BLaER1 treated with 17β-estradiol and CSF1 and Interleukin-3, amounts not matched to agents 10 nM and 100 nM (cell line): ENCODE measurements at regions not wholly inside any gene's neighbourhood (a gene's known extent, or its start where the extent isn't known, plus 50 kb on each side); places are given as distances from the start of the nearest gene placed in this dataset.
A peak's percentile ranks its signal among the peaks of the same experiment; 100 is the strongest.

Experiments used
- H3K27ac ChIP-seq, 11 experiments: shearing (Covaris generic); formaldehyde crosslinking; 2 replicates each; pipeline ENCODE4 v1.8.1; 2022
- H3K27me3 ChIP-seq, 11 experiments: shearing (Covaris generic); formaldehyde crosslinking; 2 replicates each; pipeline ENCODE4 v1.8.1; 2022
- H3K36me3 ChIP-seq, 11 experiments: shearing (Covaris generic); formaldehyde crosslinking; 2 replicates each; pipeline ENCODE4 v1.8.1; 2022
- H3K4me1 ChIP-seq, 10 experiments: shearing (Covaris generic); formaldehyde crosslinking; 2 replicates each; pipeline ENCODE4 v1.8.1; 2022
- H3K4me2 ChIP-seq, 11 experiments: shearing (Covaris generic); formaldehyde crosslinking; 2 replicates each; pipeline ENCODE4 v1.8.1; 2022
- H3K4me3 ChIP-seq, 10 experiments: shearing (Covaris generic); formaldehyde crosslinking; 2 replicates each; pipeline ENCODE4 v1.8.1; 2022
- H3K9ac ChIP-seq, 11 experiments: shearing (Covaris generic); formaldehyde crosslinking; 2 replicates each; pipeline ENCODE4 v1.8.1; 2022
- H3K9me3 ChIP-seq, 11 experiments: shearing (Covaris generic); formaldehyde crosslinking; replicated peaks in 1 of 11; 2 replicates each; pipeline ENCODE4 v1.8.1; 2022
- H4K20me1 ChIP-seq, 11 experiments: shearing (Covaris generic); formaldehyde crosslinking; 2 replicates each; pipeline ENCODE4 v1.8.1; 2022
- Cebpa-rat ChIP-seq, 11 experiments: shearing (Covaris generic); IDR thresholded peaks; 2 replicates each; pipeline ENCODE4 v1.8.1; 2022

GRCh38 chr18:70684821-70685220 lies 396.0 kb downstream of the SOCS6 start:
- no peak for TF ChIP-seq Cebpa-rat (IDR thresholded peaks at IDR 0.05)
- Histone ChIP-seq H3K36me3 (no peaks in the 10 kb centered on the region), H3K9me3 (peaks cover 0 to 4% (median 0%) of the 10 kb centered on the region in 11 experiments; a peak in 1 of 22 replicates), H3K4me1 (no peaks in the 10 kb centered on the region), H4K20me1 (no peaks in the 10 kb centered on the region), H3K27me3 (no peaks in the 10 kb centered on the region), H3K4me2 (no peak overlapping the region), H3K9ac (no peak overlapping the region), H3K4me3 (no peak overlapping the region), H3K27ac (no peak overlapping the region)

GRCh38 chr18:70683263-70683662 lies 394.4 kb downstream of the SOCS6 start:
- Histone ChIP-seq H3K9ac (no peak overlapping the region), H3K36me3 (no peaks in the 10 kb centered on the region), H3K4me3 (no peak overlapping the region), H3K9me3 (peaks cover 0 to 4% (median 0%) of the 10 kb centered on the region in 11 experiments; a peak in 1 of 22 replicates), H4K20me1 (no peaks in the 10 kb centered on the region), H3K27ac (no peak overlapping the region), H3K4me1 (no peaks in the 10 kb centered on the region), H3K27me3 (no peaks in the 10 kb centered on the region), H3K4me2 (no peak overlapping the region)
- no peak for TF ChIP-seq Cebpa-rat (IDR thresholded peaks at IDR 0.05)

GRCh38 chr18:70674896-70675295 lies 386.1 kb downstream of the SOCS6 start:
- Histone ChIP-seq H3K4me3 (no peak overlapping the region), H3K9me3 (peaks cover 9 to 15% (median 11%) of the 10 kb centered on the region in 11 experiments), H3K27me3 (no peaks in the 10 kb centered on the region), H3K27ac (no peak overlapping the region), H3K4me1 (peaks cover 0 to 16% (median 12%) of the 10 kb centered on the region in 10 experiments; a peak in 13 of 20 replicates), H3K4me2 (no peak overlapping the region), H3K36me3 (0 out of 22 replicates have a peak, but pooled peaks cover 0 to 4% (median 0%) of the 10 kb centered on the region in 11 experiments), H4K20me1 (no peaks in the 10 kb centered on the region), H3K9ac (no peak overlapping the region)
- no peak for TF ChIP-seq Cebpa-rat (IDR thresholded peaks at IDR 0.05)

- Histone ChIP-seq H3K4me3 (no peak overlapping the region), H3K9me3 (peaks cover 20 to 26% (median 22%) of the 10 kb centered on the region in 11 experiments), H3K36me3 (peaks cover 0 to 11% (median 0%) of the 10 kb centered on the region in 11 experiments; a peak in 1 of 22 replicates), H3K4me2 (no peak overlapping the region; a peak in 1 of 22 replicates), H3K27me3 (no peaks in the 10 kb centered on the region), H4K20me1 (no peaks in the 10 kb centered on the region), H3K4me1 (peaks cover 0 to 16% (median 12%) of the 10 kb centered on the region in 10 experiments; a peak in 13 of 20 replicates), H3K27ac (no peak overlapping the region), H3K9ac (no peak overlapping the region)
- no peak for TF ChIP-seq Cebpa-rat (IDR thresholded peaks at IDR 0.05)
Measured at GRCh38 chr18:70673831-70674230, 385.0 kb downstream of the SOCS6 start.

GRCh38 chr18:70672581-70672980 lies 383.7 kb downstream of the SOCS6 start:
- Histone ChIP-seq H3K9me3 (peaks cover 23 to 28% (median 25%) of the 10 kb centered on the region in 11 experiments), H3K4me2 (peak overlapping the region in 9 of 11 experiments; percentile 19 to 77 (median 58); a peak in 17 of 22 replicates), H3K9ac (no peak overlapping the region), H3K4me1 (peaks cover 0 to 16% (median 12%) of the 10 kb centered on the region in 10 experiments; a peak in 13 of 20 replicates), H3K4me3 (no peak overlapping the region), H3K27me3 (no peaks in the 10 kb centered on the region), H4K20me1 (no peaks in the 10 kb centered on the region), H3K36me3 (peaks cover 0 to 11% (median 0%) of the 10 kb centered on the region in 11 experiments; a peak in 1 of 22 replicates), H3K27ac (no peak overlapping the region)
- no peak for TF ChIP-seq Cebpa-rat (IDR thresholded peaks at IDR 0.05)

- Histone ChIP-seq H3K4me2 (peak overlapping the region in 9 of 11 experiments; percentile 19 to 77 (median 58); a peak in 17 of 22 replicates), H3K36me3 (peaks cover 0 to 11% (median 0%) of the 10 kb centered on the region in 11 experiments; a peak in 1 of 22 replicates), H3K4me3 (no peak overlapping the region), H3K9ac (no peak overlapping the region), H4K20me1 (no peaks in the 10 kb centered on the region), H3K4me1 (peaks cover 0 to 16% (median 12%) of the 10 kb centered on the region in 10 experiments; a peak in 13 of 20 replicates), H3K27me3 (no peaks in the 10 kb centered on the region), H3K27ac (no peak overlapping the region), H3K9me3 (peaks cover 23 to 28% (median 25%) of the 10 kb centered on the region in 11 experiments)
- TF ChIP-seq Cebpa-rat (IDR thresholded peaks at IDR 0.05): no peak
Measured at GRCh38 chr18:70671889-70672565, 383.2 kb downstream of the SOCS6 start.

- TF ChIP-seq Cebpa-rat (IDR thresholded peaks at IDR 0.05): no peak
- Histone ChIP-seq H4K20me1 (no peaks in the 10 kb centered on the region), H3K9me3 (peaks cover 24 to 32% (median 25%) of the 10 kb centered on the region in 11 experiments), H3K36me3 (peaks cover 0 to 11% (median 0%) of the 10 kb centered on the region in 11 experiments; a peak in 1 of 22 replicates), H3K27me3 (no peaks in the 10 kb centered on the region), H3K4me3 (no peak overlapping the region), H3K9ac (no peak overlapping the region), H3K4me2 (no peak overlapping the region), H3K4me1 (peaks cover 0 to 4% (median 1%) of the 10 kb centered on the region in 10 experiments; a peak in 12 of 20 replicates), H3K27ac (no peak overlapping the region)
Measured at GRCh38 chr18:70666936-70667335, 378.1 kb downstream of the SOCS6 start.

- H3K4me2 ChIP-seq: no peak overlapping the region
- H3K9me3 ChIP-seq: peaks cover 0 to 4% (median 0%) of the 10 kb centered on the region in 11 experiments; a peak in 2 of 22 replicates
- no peak for TF ChIP-seq Cebpa-rat (IDR thresholded peaks at IDR 0.05)
- no peaks in the 10 kb centered on the region for H3K4me1 ChIP-seq
- H3K27ac ChIP-seq: no peak overlapping the region
- no peaks in the 10 kb centered on the region for H3K27me3 ChIP-seq
- no peak overlapping the region for H3K4me3 ChIP-seq
- H3K36me3 ChIP-seq: no peaks in the 10 kb centered on the region
- no peak overlapping the region for H3K9ac ChIP-seq
- no peaks in the 10 kb centered on the region for H4K20me1 ChIP-seq
Measured at GRCh38 chr18:70663141-70663540, 374.3 kb downstream of the SOCS6 start.

GRCh38 chr18:70662588-70662987 lies 373.7 kb downstream of the SOCS6 start:
- Histone ChIP-seq H4K20me1 (no peaks in the 10 kb centered on the region), H3K9me3 (peaks cover 0 to 4% (median 0%) of the 10 kb centered on the region in 11 experiments; a peak in 2 of 22 replicates), H3K27me3 (no peaks in the 10 kb centered on the region), H3K9ac (no peak overlapping the region), H3K4me3 (no peak overlapping the region), H3K4me2 (no peak overlapping the region), H3K36me3 (no peaks in the 10 kb centered on the region), H3K4me1 (no peaks in the 10 kb centered on the region), H3K27ac (no peak overlapping the region)
- TF ChIP-seq Cebpa-rat (IDR thresholded peaks at IDR 0.05): no peak
